CD4-positive, alpha-beta T cell (primary cell): ENCODE measurements at regions not wholly inside any gene's neighbourhood (a gene's known extent, or its start where the extent isn't known, plus 50 kb on each side); places are given as distances from the start of the nearest gene placed in this dataset.

ENCODE experiments used
- ATAC-seq: fragments of 200-7000 bp; cut with Tn5 transposase; one replicate; pipeline ENCODE4 v1.10.0; 2022; ENCODE audit warnings: mild to moderate bottlenecking; ENCODE audit not compliant: poor library complexity
- CTCF ChIA-PET: fragments of 350-600 bp; sonication (Branson Sonifier 250); formaldehyde crosslinking; loops from one replicate; lab custom pipeline; 2021; ENCODE audit warnings: antibody characterized with exemption, inconsistent platforms; lab: Charles Lee
- POLR2A ChIA-PET: fragments of 350-600 bp; sonication (Branson Sonifier 250); formaldehyde crosslinking; loops from one replicate; lab custom pipeline; 2021; ENCODE audit warnings: antibody characterized with exemption, inconsistent platforms; lab: Charles Lee
- DNase-seq, 14 experiments: peaks; one replicate each; pipeline ENCODE4 v3.0.0-alpha.2; 2013 to 2020; ENCODE audit warnings: mixed read lengths in 2 of 14
- H3K27ac ChIP-seq, 2 donors: one replicate each; pipeline versions ENCODE4 v1.5.1 to v1.7.0; 2013; ENCODE audit warnings: low read length in 2 of 2, low read depth in 1 of 2, mild to moderate bottlenecking in 1 of 2
- H3K27me3 ChIP-seq, 2 experiments: 1 replicate in 1 of 2; 2 replicates in 1 of 2; pipeline versions ENCODE4 v1.6.1 to v1.7.0; 2013; ENCODE audit warnings: low read length in 2 of 2, control low read depth in 1 of 2, mild to moderate bottlenecking in 1 of 2, moderate library complexity in 1 of 2; ENCODE audit not compliant: insufficient read depth in 2 of 2, control insufficient read depth in 1 of 2
- H3K36me3 ChIP-seq: one replicate; pipeline ENCODE4 v1.6.1; 2013; ENCODE audit warnings: low read length, control low read depth; ENCODE audit not compliant: insufficient read depth
- H3K4me1 ChIP-seq: one replicate; pipeline ENCODE4 v1.6.1; 2013; ENCODE audit warnings: low read length, control low read depth; ENCODE audit not compliant: insufficient read depth
- H3K4me3 ChIP-seq: one replicate; pipeline ENCODE4 v1.5.1; 2013; ENCODE audit warnings: mild to moderate bottlenecking, low read length, moderate library complexity
- H3K9me3 ChIP-seq, 2 experiments: 1 replicate in 1 of 2; 2 replicates in 1 of 2; pipeline versions ENCODE4 v1.6.1 to v1.7.0; 2013; ENCODE audit warnings: low read length in 2 of 2, mild to moderate bottlenecking in 2 of 2, control low read depth in 1 of 2, moderate library complexity in 1 of 2; ENCODE audit not compliant: control insufficient read depth in 1 of 2, insufficient read depth in 1 of 2
- H3K27ac Mint-ChIP-seq: one replicate; pipeline ENCODE4 v1.8.0; 2020; ENCODE audit warnings: mixed read lengths
- H3K27me3 Mint-ChIP-seq: one replicate; pipeline ENCODE4 v1.8.0; 2021; ENCODE audit warnings: mixed read lengths
- H3K36me3 Mint-ChIP-seq: one replicate; pipeline ENCODE4 v1.8.0; 2021; ENCODE audit warnings: low read depth, mixed read lengths
- H3K4me1 Mint-ChIP-seq: one replicate; pipeline ENCODE4 v1.8.0; 2021; ENCODE audit warnings: low read depth, mixed read lengths
- H3K4me3 Mint-ChIP-seq: one replicate; pipeline ENCODE4 v1.8.0; 2020; ENCODE audit warnings: mild to moderate bottlenecking, mixed read lengths
- H3K9me3 Mint-ChIP-seq: one replicate; pipeline ENCODE4 v1.8.0; 2020; ENCODE audit warnings: mixed read lengths
- intact Hi-C, 2 experiments: fragments of 100-400 bp; cut with DNase I in 1 of 2; cut with micrococcal nuclease in 1 of 2; formaldehyde crosslinking; loops; one replicate each; pipeline versions ENCODE4 v1.15.1 to v1.9.0; 2023 to 2025; cut with DNase I, micrococcal nuclease
- TF ChIP-seq, protein P1 (sequence below): fragments of 200-600 bp; IDR thresholded peaks from one replicate; pipeline ENCODE4 v1.8.0; 2022; ENCODE audit warnings: antibody characterized with exemption, mild to moderate bottlenecking

GRCh38 chr3:68631850-68632545 is 300.3 kb downstream of the TAFA4 start:
- CTCF ChIA-PET = no interaction called here

GRCh38 chr3:68620211-68620610 is 312.1 kb downstream of the TAFA4 start:
- Histone ChIP-seq H3K4me3 (no peak overlapping the region), H3K27me3 (no peaks in the 10 kb centered on the region), H3K9me3 (no peaks in the 10 kb centered on the region), H3K27ac (no peak overlapping the region), H3K36me3 (no peaks in the 10 kb centered on the region), H3K4me1 (no peaks in the 10 kb centered on the region)
- ChIA-PET CTCF (no interaction called here), POLR2A (no interaction called here)
- H3K27me3 Mint-ChIP-seq = no peaks in the 10 kb centered on the region
- no peak overlapping the region for H3K4me3 Mint-ChIP-seq
- no peak for ATAC-seq
- no peaks in the 10 kb centered on the region for H3K9me3 Mint-ChIP-seq
- no peaks in the 10 kb centered on the region for H3K36me3 Mint-ChIP-seq
- TF ChIP-seq, protein P1, sequence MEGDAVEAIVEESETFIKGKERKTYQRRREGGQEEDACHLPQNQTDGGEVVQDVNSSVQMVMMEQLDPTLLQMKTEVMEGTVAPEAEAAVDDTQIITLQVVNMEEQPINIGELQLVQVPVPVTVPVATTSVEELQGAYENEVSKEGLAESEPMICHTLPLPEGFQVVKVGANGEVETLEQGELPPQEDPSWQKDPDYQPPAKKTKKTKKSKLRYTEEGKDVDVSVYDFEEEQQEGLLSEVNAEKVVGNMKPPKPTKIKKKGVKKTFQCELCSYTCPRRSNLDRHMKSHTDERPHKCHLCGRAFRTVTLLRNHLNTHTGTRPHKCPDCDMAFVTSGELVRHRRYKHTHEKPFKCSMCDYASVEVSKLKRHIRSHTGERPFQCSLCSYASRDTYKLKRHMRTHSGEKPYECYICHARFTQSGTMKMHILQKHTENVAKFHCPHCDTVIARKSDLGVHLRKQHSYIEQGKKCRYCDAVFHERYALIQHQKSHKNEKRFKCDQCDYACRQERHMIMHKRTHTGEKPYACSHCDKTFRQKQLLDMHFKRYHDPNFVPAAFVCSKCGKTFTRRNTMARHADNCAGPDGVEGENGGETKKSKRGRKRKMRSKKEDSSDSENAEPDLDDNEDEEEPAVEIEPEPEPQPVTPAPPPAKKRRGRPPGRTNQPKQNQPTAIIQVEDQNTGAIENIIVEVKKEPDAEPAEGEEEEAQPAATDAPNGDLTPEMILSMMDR = no peak
- DNase-seq = no peak
- H3K4me1 Mint-ChIP-seq = no peaks in the 10 kb centered on the region
- intact Hi-C loops = no loop called here
- H3K27ac Mint-ChIP-seq = no peak overlapping the region

More at GRCh38 chr3:68631850-68632545, 300.3 kb downstream of the TAFA4 start:
- DNase-seq = no peak
- POLR2A ChIA-PET = no interaction called here
- no peaks in the 10 kb centered on the region for H3K4me1 Mint-ChIP-seq
- no peak for ATAC-seq
- H3K27ac ChIP-seq = no peak overlapping the region
- H3K27me3 Mint-ChIP-seq = peaks cover 21% of the 10 kb centered on the region
- TF ChIP-seq, protein P1 = no peak
- no peaks in the 10 kb centered on the region for H3K27me3 ChIP-seq
- no peaks in the 10 kb centered on the region for H3K9me3 ChIP-seq
- no peak overlapping the region for H3K4me3 ChIP-seq
- no peaks in the 10 kb centered on the region for H3K4me1 ChIP-seq
- intact Hi-C loops = no loop called here
- H3K9me3 Mint-ChIP-seq = no peaks in the 10 kb centered on the region
- H3K36me3 ChIP-seq = no peaks in the 10 kb centered on the region
- H3K27ac Mint-ChIP-seq = no peak overlapping the region
- H3K36me3 Mint-ChIP-seq = no peaks in the 10 kb centered on the region
- H3K4me3 Mint-ChIP-seq = no peak overlapping the region

- Mint-ChIP-seq H3K27ac (no peak overlapping the region), H3K4me1 (no peaks in the 10 kb centered on the region), H3K4me3 (no peak overlapping the region), H3K27me3 (no peaks in the 10 kb centered on the region), H3K9me3 (peaks cover 11% of the 10 kb centered on the region), H3K36me3 (no peaks in the 10 kb centered on the region)
- POLR2A ChIA-PET = no interaction called here
- CTCF ChIA-PET = no interaction called here
- Histone ChIP-seq H3K9me3 (peaks cover 0 to 7% of the 10 kb centered on the region in 2 experiments), H3K4me3 (no peak overlapping the region), H3K36me3 (no peaks in the 10 kb centered on the region), H3K4me1 (no peaks in the 10 kb centered on the region), H3K27me3 (no peaks in the 10 kb centered on the region), H3K27ac (no peak overlapping the region)
- TF ChIP-seq, protein P1 = no peak
- no peak for ATAC-seq
- no peak for DNase-seq
- intact Hi-C loops = no loop called here
These were observed 318.3 kb downstream of the TAFA4 start for GRCh38 chr3:68614087-68614486.
